Lower leg skin (tissue), 3 donors: ENCODE measurements at regions not wholly inside any gene's neighbourhood (a gene's known extent, or its start where the extent isn't known, plus 50 kb on each side); places are given as distances from the start of the nearest gene placed in this dataset.

ENCODE experiments used
- POLR2A ChIP-seq, 2 donors: fragments of 450-650 bp; IDR thresholded peaks; one replicate each; pipeline ENCODE4 v1.6.1; 2016 to 2017; ENCODE audit warnings: antibody characterized with exemption in 2 of 2, mild to moderate bottlenecking in 1 of 2, moderate library complexity in 1 of 2
- TF ChIP-seq, protein P1 (sequence below), 3 donors: fragments of 450-650 bp; IDR thresholded peaks; one replicate each; pipeline ENCODE4 v1.5.1; 2016; ENCODE audit warnings: antibody characterized with exemption in 3 of 3, mild to moderate bottlenecking in 3 of 3, moderate library complexity in 2 of 3

DNA sequence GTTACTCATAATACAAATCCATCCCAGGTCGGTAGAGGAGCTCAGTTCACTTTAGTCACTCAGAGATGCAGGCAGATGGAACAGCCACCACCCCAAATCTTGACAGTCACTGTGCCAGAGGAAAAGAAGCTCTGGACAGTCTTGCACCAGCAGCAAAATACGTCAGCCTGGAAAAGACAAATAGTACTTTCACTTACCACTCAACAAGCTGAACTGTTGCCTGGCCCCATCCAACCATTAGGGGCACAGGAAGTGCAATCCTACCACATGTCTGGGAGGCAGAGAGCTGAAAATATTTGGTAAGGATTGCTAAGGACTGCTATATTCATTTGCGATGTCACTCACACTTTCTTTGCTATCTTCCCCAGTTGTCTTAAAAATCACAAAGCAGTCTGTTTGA, 239.1 kb upstream of the TOX3 start:
- TF ChIP-seq, protein P1, sequence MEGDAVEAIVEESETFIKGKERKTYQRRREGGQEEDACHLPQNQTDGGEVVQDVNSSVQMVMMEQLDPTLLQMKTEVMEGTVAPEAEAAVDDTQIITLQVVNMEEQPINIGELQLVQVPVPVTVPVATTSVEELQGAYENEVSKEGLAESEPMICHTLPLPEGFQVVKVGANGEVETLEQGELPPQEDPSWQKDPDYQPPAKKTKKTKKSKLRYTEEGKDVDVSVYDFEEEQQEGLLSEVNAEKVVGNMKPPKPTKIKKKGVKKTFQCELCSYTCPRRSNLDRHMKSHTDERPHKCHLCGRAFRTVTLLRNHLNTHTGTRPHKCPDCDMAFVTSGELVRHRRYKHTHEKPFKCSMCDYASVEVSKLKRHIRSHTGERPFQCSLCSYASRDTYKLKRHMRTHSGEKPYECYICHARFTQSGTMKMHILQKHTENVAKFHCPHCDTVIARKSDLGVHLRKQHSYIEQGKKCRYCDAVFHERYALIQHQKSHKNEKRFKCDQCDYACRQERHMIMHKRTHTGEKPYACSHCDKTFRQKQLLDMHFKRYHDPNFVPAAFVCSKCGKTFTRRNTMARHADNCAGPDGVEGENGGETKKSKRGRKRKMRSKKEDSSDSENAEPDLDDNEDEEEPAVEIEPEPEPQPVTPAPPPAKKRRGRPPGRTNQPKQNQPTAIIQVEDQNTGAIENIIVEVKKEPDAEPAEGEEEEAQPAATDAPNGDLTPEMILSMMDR (IDR thresholded peaks at IDR 0.05), result no peak
- TF ChIP-seq POLR2A (IDR thresholded peaks at IDR 0.05), result no peak
